CD4-positive, alpha-beta T cell treated with Interleukin-17A for 4 hours (primary cell): ENCODE measurements at regions not wholly inside any gene's neighbourhood (a gene's known extent, or its start where the extent isn't known, plus 50 kb on each side); places are given as distances from the start of the nearest gene placed in this dataset.

ENCODE experiments used
- DNase-seq: peaks from one replicate; pipeline ENCODE4 v3.0.0-alpha.2; 2020; ENCODE audit warnings: mixed read lengths

- DNase-seq: no peak
Observed at GRCh38 chr6:163630572-163630971, 216.1 kb downstream of the QKI start.

DNA sequence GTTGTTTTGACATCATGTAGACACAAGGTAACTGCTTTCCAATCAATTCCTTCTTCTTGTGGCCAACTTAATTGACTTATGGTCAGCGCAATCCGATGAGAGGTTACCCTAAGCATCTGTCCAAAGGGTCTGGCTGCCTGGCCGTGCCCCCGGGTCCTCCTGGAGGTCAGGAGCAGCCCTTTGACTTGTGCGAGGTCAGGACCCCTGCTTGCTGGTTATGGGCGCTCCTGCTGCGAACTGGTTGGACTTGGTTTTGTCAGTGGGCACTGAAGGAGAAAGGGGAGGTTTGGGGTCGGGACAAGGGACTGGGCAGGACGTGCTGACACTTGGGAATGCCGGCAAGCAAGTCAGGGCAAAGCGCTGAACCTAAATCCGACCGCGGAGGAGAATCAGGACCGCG is 215.6 kb downstream of the QKI start:
- no peak for DNase-seq
